ENCODE measurements at regions not wholly inside any gene's neighbourhood (a gene's known extent, or its start where the extent isn't known, plus 50 kb on each side); places are given as distances from the start of the nearest gene placed in this dataset.

- Histone ChIP-seq H3K9me3 (ENCODE audit: control insufficient read depth, low read length) (peaks cover 4% of the 10 kb centered on the region), H3K27ac (ENCODE audit: low read depth, low read length, severe bottlenecking) (no peak overlapping the region), H3K36me3 (ENCODE audit: control insufficient read depth, insufficient read depth, low read length) (no peaks in the 10 kb centered on the region), H3K4me3 (ENCODE audit: extremely low read depth, insufficient read depth, low read length, poor library complexity, severe bottlenecking) (no peak overlapping the region), H3K4me1 (ENCODE audit: control insufficient read depth, insufficient read depth, low read length, poor library complexity, severe bottlenecking) (no peaks in the 10 kb centered on the region)
- WGBS, 2 experiments (ENCODE audit: insufficient coverage in 2 of 2), result 89 to 94% methylated on average over 2 to 3 of the region's 3 CpGs
Measured at GRCh38 chr4:33316578-33316977, 2596.4 kb downstream of the PCDH7 start.

GRCh38 chr4:33323393-33323792 lies 2603.2 kb downstream of the PCDH7 start:
- WGBS, 2 experiments (ENCODE audit: insufficient coverage in 2 of 2), result 80% methylated on average over 1 of the region's 1 CpG; no CpG with 5 or more reads in 1 of the 2 experiments

GRCh38 chr4:33334416-33334815 lies 2614.2 kb downstream of the PCDH7 start:
- Histone ChIP-seq H3K27ac (ENCODE audit: low read depth, low read length, severe bottlenecking) (no peak overlapping the region), H3K36me3 (ENCODE audit: control insufficient read depth, insufficient read depth, low read length) (no peaks in the 10 kb centered on the region), H3K4me1 (ENCODE audit: control insufficient read depth, insufficient read depth, low read length, poor library complexity, severe bottlenecking) (no peaks in the 10 kb centered on the region), H3K4me3 (ENCODE audit: extremely low read depth, insufficient read depth, low read length, poor library complexity, severe bottlenecking) (no peak overlapping the region), H3K9me3 (ENCODE audit: control insufficient read depth, low read length) (peaks cover 12% of the 10 kb centered on the region)
- WGBS, 2 experiments (ENCODE audit: insufficient coverage in 2 of 2), result 87 to 93% methylated on average over 2 of the region's 2 CpGs

More at GRCh38 chr4:33323393-33323792, 2603.2 kb downstream of the PCDH7 start:
- H3K9me3 ChIP-seq (ENCODE audit: control insufficient read depth, low read length), result no peaks in the 10 kb centered on the region
- no peak overlapping the region for H3K4me3 ChIP-seq (ENCODE audit: extremely low read depth, insufficient read depth, low read length, poor library complexity, severe bottlenecking)
- no peak overlapping the region for H3K27ac ChIP-seq (ENCODE audit: low read depth, low read length, severe bottlenecking)
- no peaks in the 10 kb centered on the region for H3K4me1 ChIP-seq (ENCODE audit: control insufficient read depth, insufficient read depth, low read length, poor library complexity, severe bottlenecking)
- no peaks in the 10 kb centered on the region for H3K36me3 ChIP-seq (ENCODE audit: control insufficient read depth, insufficient read depth, low read length)

GRCh38 chr4:33339762-33340161 lies 2619.6 kb downstream of the PCDH7 start:
- no peaks in the 10 kb centered on the region for H3K36me3 ChIP-seq (ENCODE audit: control insufficient read depth, insufficient read depth, low read length)

GRCh38 chr4:33340168-33340567 lies 2620.0 kb downstream of the PCDH7 start:
- Histone ChIP-seq H3K36me3 (ENCODE audit: control insufficient read depth, insufficient read depth, low read length) (no peaks in the 10 kb centered on the region), H3K9me3 (ENCODE audit: control insufficient read depth, low read length) (peaks cover 9% of the 10 kb centered on the region)
- 88 to 96% methylated on average over 4 to 5 of the region's 5 CpGs for WGBS, 2 experiments (ENCODE audit: insufficient coverage in 2 of 2)

More at GRCh38 chr4:33339762-33340161, 2619.6 kb downstream of the PCDH7 start:
- H3K4me3 ChIP-seq (ENCODE audit: extremely low read depth, insufficient read depth, low read length, poor library complexity, severe bottlenecking), result no peak overlapping the region
- H3K9me3 ChIP-seq (ENCODE audit: control insufficient read depth, low read length), result peaks cover 9% of the 10 kb centered on the region
- 80 to 92% methylated on average over 2 to 3 of the region's 3 CpGs for WGBS, 2 experiments (ENCODE audit: insufficient coverage in 2 of 2)
- no peak overlapping the region for H3K27ac ChIP-seq (ENCODE audit: low read depth, low read length, severe bottlenecking)
- H3K4me1 ChIP-seq (ENCODE audit: control insufficient read depth, insufficient read depth, low read length, poor library complexity, severe bottlenecking), result no peaks in the 10 kb centered on the region

GRCh38 chr4:33349376-33349775 lies 2629.2 kb downstream of the PCDH7 start:
- Histone ChIP-seq H3K27ac (ENCODE audit: low read depth, low read length, severe bottlenecking) (no peak overlapping the region), H3K9me3 (ENCODE audit: control insufficient read depth, low read length) (no peaks in the 10 kb centered on the region)
- 100% methylated on average over 1 of the region's 1 CpG; no CpG with 5 or more reads in 1 of the 2 experiments for WGBS, 2 experiments (ENCODE audit: insufficient coverage in 2 of 2)

More at GRCh38 chr4:33340168-33340567, 2620.0 kb downstream of the PCDH7 start:
- no peak overlapping the region for H3K27ac ChIP-seq (ENCODE audit: low read depth, low read length, severe bottlenecking)
- H3K4me1 ChIP-seq (ENCODE audit: control insufficient read depth, insufficient read depth, low read length, poor library complexity, severe bottlenecking), result no peaks in the 10 kb centered on the region
- H3K4me3 ChIP-seq (ENCODE audit: extremely low read depth, insufficient read depth, low read length, poor library complexity, severe bottlenecking), result no peak overlapping the region

GRCh38 chr4:33357121-33357520 lies 2637.0 kb downstream of the PCDH7 start:
- no peak overlapping the region for H3K27ac ChIP-seq (ENCODE audit: low read depth, low read length, severe bottlenecking)
- H3K4me1 ChIP-seq (ENCODE audit: control insufficient read depth, insufficient read depth, low read length, poor library complexity, severe bottlenecking), result no peaks in the 10 kb centered on the region
- H3K9me3 ChIP-seq (ENCODE audit: control insufficient read depth, low read length), result no peaks in the 10 kb centered on the region
- WGBS, 2 experiments (ENCODE audit: insufficient coverage in 2 of 2), result no CpG with 5 or more reads among the region's 1 CpG
- no peaks in the 10 kb centered on the region for H3K36me3 ChIP-seq (ENCODE audit: control insufficient read depth, insufficient read depth, low read length)
- H3K4me3 ChIP-seq (ENCODE audit: extremely low read depth, insufficient read depth, low read length, poor library complexity, severe bottlenecking), result no peak overlapping the region

More at GRCh38 chr4:33349376-33349775, 2629.2 kb downstream of the PCDH7 start:
- Histone ChIP-seq H3K4me1 (ENCODE audit: control insufficient read depth, insufficient read depth, low read length, poor library complexity, severe bottlenecking) (no peaks in the 10 kb centered on the region), H3K4me3 (ENCODE audit: extremely low read depth, insufficient read depth, low read length, poor library complexity, severe bottlenecking) (no peak overlapping the region), H3K36me3 (ENCODE audit: control insufficient read depth, insufficient read depth, low read length) (no peaks in the 10 kb centered on the region)

- Histone ChIP-seq H3K27ac (ENCODE audit: low read depth, low read length, severe bottlenecking) (no peak overlapping the region), H3K9me3 (ENCODE audit: control insufficient read depth, low read length) (no peaks in the 10 kb centered on the region), H3K4me1 (ENCODE audit: control insufficient read depth, insufficient read depth, low read length, poor library complexity, severe bottlenecking) (no peaks in the 10 kb centered on the region), H3K4me3 (ENCODE audit: extremely low read depth, insufficient read depth, low read length, poor library complexity, severe bottlenecking) (no peak overlapping the region), H3K36me3 (ENCODE audit: control insufficient read depth, insufficient read depth, low read length) (no peaks in the 10 kb centered on the region)
- 75 to 81% methylated on average over 3 of the region's 3 CpGs for WGBS, 2 experiments (ENCODE audit: insufficient coverage in 2 of 2)
Measured at GRCh38 chr4:33369446-33369845, 2649.3 kb downstream of the PCDH7 start.

GRCh38 chr4:33381816-33382215 lies 2661.6 kb downstream of the PCDH7 start:
- Histone ChIP-seq H3K9me3 (ENCODE audit: control insufficient read depth, low read length) (no peaks in the 10 kb centered on the region), H3K4me1 (ENCODE audit: control insufficient read depth, insufficient read depth, low read length, poor library complexity, severe bottlenecking) (no peaks in the 10 kb centered on the region), H3K4me3 (ENCODE audit: extremely low read depth, insufficient read depth, low read length, poor library complexity, severe bottlenecking) (no peak overlapping the region), H3K27ac (ENCODE audit: low read depth, low read length, severe bottlenecking) (no peak overlapping the region), H3K36me3 (ENCODE audit: control insufficient read depth, insufficient read depth, low read length) (no peaks in the 10 kb centered on the region)
- WGBS, 2 experiments (ENCODE audit: insufficient coverage in 2 of 2), result 92% methylated on average over 2 of the region's 4 CpGs; no CpG with 5 or more reads in 1 of the 2 experiments

- H3K36me3 ChIP-seq (ENCODE audit: control insufficient read depth, insufficient read depth, low read length), result no peaks in the 10 kb centered on the region
- no peaks in the 10 kb centered on the region for H3K9me3 ChIP-seq (ENCODE audit: control insufficient read depth, low read length)
- no peak overlapping the region for H3K27ac ChIP-seq (ENCODE audit: low read depth, low read length, severe bottlenecking)
- no peak overlapping the region for H3K4me3 ChIP-seq (ENCODE audit: extremely low read depth, insufficient read depth, low read length, poor library complexity, severe bottlenecking)
- no peaks in the 10 kb centered on the region for H3K4me1 ChIP-seq (ENCODE audit: control insufficient read depth, insufficient read depth, low read length, poor library complexity, severe bottlenecking)
Measured at GRCh38 chr4:33386764-33387163, 2666.6 kb downstream of the PCDH7 start.

- H3K9me3 ChIP-seq (ENCODE audit: control insufficient read depth, low read length), result no peaks in the 10 kb centered on the region
- WGBS, 2 experiments (ENCODE audit: insufficient coverage in 2 of 2), result 50% methylated on average over 1 of the region's 3 CpGs; no CpG with 5 or more reads in 1 of the 2 experiments
- H3K27ac ChIP-seq (ENCODE audit: low read depth, low read length, severe bottlenecking), result no peak overlapping the region
- H3K36me3 ChIP-seq (ENCODE audit: control insufficient read depth, insufficient read depth, low read length), result no peaks in the 10 kb centered on the region
- no peak overlapping the region for H3K4me3 ChIP-seq (ENCODE audit: extremely low read depth, insufficient read depth, low read length, poor library complexity, severe bottlenecking)
- H3K4me1 ChIP-seq (ENCODE audit: control insufficient read depth, insufficient read depth, low read length, poor library complexity, severe bottlenecking), result no peaks in the 10 kb centered on the region
Measured at GRCh38 chr4:33390976-33391375, 2670.8 kb downstream of the PCDH7 start.

Measured in mesodermal cell (in vitro differentiated cells).